22Rv1 (cell line): ENCODE measurements at regions not wholly inside any gene's neighbourhood (a gene's known extent, or its start where the extent isn't known, plus 50 kb on each side); places are given as distances from the start of the nearest gene placed in this dataset.
"Not testable (repeated sequence)": the region's sequence is repeated elsewhere in the genome, so short reads cannot be mapped to it uniquely, and the experiment has no call there.

ENCODE experiments used
- CTCF ChIP-seq: fragments of 450-650 bp; IDR thresholded peaks from 2 replicates; pipeline ENCODE4 v1.5.1; 2017; ENCODE audit warnings: mild to moderate bottlenecking
- ZFX ChIP-seq: fragments of 450-650 bp; IDR thresholded peaks from 2 replicates; pipeline ENCODE4 v1.6.1; 2017; ENCODE audit warnings: antibody characterized with exemption, borderline replicate concordance

DNA sequence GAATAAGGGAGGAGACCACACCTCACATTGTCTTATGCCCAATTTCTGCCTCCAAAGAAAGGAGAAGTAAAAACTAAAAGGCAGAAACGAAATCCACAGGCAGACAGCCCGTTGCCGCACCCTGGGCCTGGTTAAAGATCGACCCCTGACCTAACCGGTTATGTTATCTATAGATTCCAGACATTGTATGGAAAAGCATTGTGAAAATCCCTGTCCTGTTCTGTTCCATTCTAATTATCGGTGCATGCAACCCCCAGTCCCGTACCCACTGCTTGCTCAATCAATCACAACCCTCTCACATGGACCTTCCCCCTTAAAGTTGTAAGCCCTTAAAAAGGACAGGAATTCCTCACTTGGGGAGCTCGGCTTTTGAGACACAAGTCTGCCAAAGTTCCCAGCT lies 117.1 kb upstream of the PPM1J start:
- not testable (repeated sequence) for TF ChIP-seq CTCF, ZFX
